ENCODE measurements at regions not wholly inside any gene's neighbourhood (a gene's known extent, or its start where the extent isn't known, plus 50 kb on each side); places are given as distances from the start of the nearest gene placed in this dataset.

GRCh38 chr17:70353408-70354092 lies 184.2 kb downstream of the KCNJ2 start:
- Histone ChIP-seq H3K79me2 (ENCODE audit: low read length) (no peaks in the 10 kb centered on the region), H3K36me3 (ENCODE audit: low read depth, low read length) (no peaks in the 10 kb centered on the region), H3K4me2 (ENCODE audit: low read length) (no peak overlapping the region), H4K20me1 (ENCODE audit: low read length) (no peaks in the 10 kb centered on the region), H3K9ac (ENCODE audit: low read length) (no peak overlapping the region), H3K27ac (ENCODE audit: low read length) (no peak overlapping the region), H3K9me2 (replicated peaks; ENCODE audit: low read length) (no peaks in the 10 kb centered on the region), H3F3A (ENCODE audit: low read length, unreplicated experiment) (no peaks in the 10 kb centered on the region), H3K27me3 (ENCODE audit: low read length) (peaks cover 9% of the 10 kb centered on the region; the same call in 1 of the 2 replicates), H3K9me3 (ENCODE audit: low read length) (no peaks in the 10 kb centered on the region), H2AFZ (ENCODE audit: low read length) (no peak overlapping the region), H3K4me3 (ENCODE audit: low read length) (no peak overlapping the region), H3K4me1 (ENCODE audit: insufficient read depth, low read length) (no peaks in the 10 kb centered on the region)
- DNase-seq (no peak), ATAC-seq (no peak)
- TF ChIP-seq CTCF (conservative IDR thresholded peaks at IDR 0.05; ENCODE audit: low read depth, low read length) (no peak), EZH2 (IDR thresholded peaks at IDR 0.05; ENCODE audit: low read length, unreplicated experiment) (no peak), EZH2phosphoT487 (IDR thresholded peaks at IDR 0.05; ENCODE audit: borderline replicate concordance, low read length) (no peak)
- POLR2A ChIA-PET (ENCODE audit: unreplicated experiment): no interaction called here
- BruUV-seq (replicated peaks): no TSS peak
- CTCF ChIA-PET: no interaction called here
- intact Hi-C loops (cut with micrococcal nuclease): no loop called here

GRCh38 chr17:70355185-70355584 lies 185.9 kb downstream of the KCNJ2 start:
- no peaks in the 10 kb centered on the region for H3K9me3 ChIP-seq (ENCODE audit: low read length)
- no peaks in the 10 kb centered on the region for H3K36me3 ChIP-seq (ENCODE audit: low read depth, low read length)
- ATAC-seq: no peak
- no peaks in the 10 kb centered on the region for H3F3A ChIP-seq (ENCODE audit: low read length, unreplicated experiment)
- no peaks in the 10 kb centered on the region for H3K79me2 ChIP-seq (ENCODE audit: low read length)
- no peak overlapping the region for H3K27ac ChIP-seq (ENCODE audit: low read length)
- BruUV-seq (replicated peaks): no TSS peak
- no peak overlapping the region for H3K9ac ChIP-seq (ENCODE audit: low read length)
- no peak overlapping the region for H3K4me2 ChIP-seq (ENCODE audit: low read length)
- POLR2A ChIA-PET (ENCODE audit: unreplicated experiment): no interaction called here
- CTCF ChIA-PET: interaction anchor here (0.7 kb wide), 1 partner anchor 761 kb away, joined by 3 read pairs; no protein-coding TSS in a partner anchor
- H3K9me2 ChIP-seq (replicated peaks; ENCODE audit: low read length): no peaks in the 10 kb centered on the region
- no peaks in the 10 kb centered on the region for H4K20me1 ChIP-seq (ENCODE audit: low read length)
- H3K27me3 ChIP-seq (ENCODE audit: low read length): peaks cover 3% of the 10 kb centered on the region; the same call in 1 of the 2 replicates
- no peaks in the 10 kb centered on the region for H3K4me1 ChIP-seq (ENCODE audit: insufficient read depth, low read length)
- H2AFZ ChIP-seq (ENCODE audit: low read length): no peak overlapping the region
- no peak overlapping the region for H3K4me3 ChIP-seq (ENCODE audit: low read length)
- intact Hi-C loops (cut with micrococcal nuclease): no loop called here
- TF ChIP-seq CTCF (conservative IDR thresholded peaks at IDR 0.05; ENCODE audit: low read depth, low read length) (no peak), EZH2phosphoT487 (IDR thresholded peaks at IDR 0.05; ENCODE audit: borderline replicate concordance, low read length) (no peak), EZH2 (IDR thresholded peaks at IDR 0.05; ENCODE audit: low read length, unreplicated experiment) (no peak)
- no peak for DNase-seq

- no peak; the same call in 1 of the 2 replicates for ATAC-seq
- intact Hi-C loops (cut with micrococcal nuclease): no loop called here
- no TSS peak for BruUV-seq (replicated peaks)
- Histone ChIP-seq H3K4me3 (ENCODE audit: low read length) (no peak overlapping the region), H3K9me2 (replicated peaks; ENCODE audit: low read length) (no peaks in the 10 kb centered on the region), H3K27me3 (ENCODE audit: low read length) (peaks cover 3% of the 10 kb centered on the region; the same call in 1 of the 2 replicates), H4K20me1 (ENCODE audit: low read length) (no peaks in the 10 kb centered on the region), H3K4me2 (ENCODE audit: low read length) (no peak overlapping the region), H3K4me1 (ENCODE audit: insufficient read depth, low read length) (no peaks in the 10 kb centered on the region), H3K36me3 (ENCODE audit: low read depth, low read length) (no peaks in the 10 kb centered on the region), H2AFZ (ENCODE audit: low read length) (no peak overlapping the region), H3K9me3 (ENCODE audit: low read length) (no peaks in the 10 kb centered on the region), H3K79me2 (ENCODE audit: low read length) (no peaks in the 10 kb centered on the region), H3K27ac (ENCODE audit: low read length) (no peak overlapping the region), H3K9ac (ENCODE audit: low read length) (no peak overlapping the region), H3F3A (ENCODE audit: low read length, unreplicated experiment) (no peaks in the 10 kb centered on the region)
- POLR2A ChIA-PET (ENCODE audit: unreplicated experiment): no interaction called here
- no peak for TF ChIP-seq EZH2phosphoT487 (IDR thresholded peaks at IDR 0.05; ENCODE audit: borderline replicate concordance, low read length)
- TF ChIP-seq CTCF (conservative IDR thresholded peaks at IDR 0.05; ENCODE audit: low read depth, low read length): no peak
- no peak for TF ChIP-seq EZH2 (IDR thresholded peaks at IDR 0.05; ENCODE audit: low read length, unreplicated experiment)
- CTCF ChIA-PET: no interaction called here
- no peak for DNase-seq
These were observed 187.9 kb downstream of the KCNJ2 start for GRCh38 chr17:70357190-70357589.
